Epithelial cell of proximal tubule (primary cell): ENCODE measurements at regions not wholly inside any gene's neighbourhood (a gene's known extent, or its start where the extent isn't known, plus 50 kb on each side); places are given as distances from the start of the nearest gene placed in this dataset.

Experiments used
- DNase-seq: peaks from one replicate; pipeline ENCODE4 v3.0.0-alpha.2; 2011; ENCODE audit warnings: low read depth
- H3K4me3 ChIP-seq: 2 replicates; pipeline ENCODE4 v1.5.1; 2011; ENCODE audit warnings: low read depth, mild to moderate bottlenecking, low read length
- CTCF ChIP-seq: conservative IDR thresholded peaks from 2 replicates; pipeline ENCODE4 v1.5.1; 2012; ENCODE audit warnings: low read depth, mild to moderate bottlenecking, low read length

GRCh38 chr4:133960975-133961374 lies 240.6 kb downstream of the PABPC4L start:
- TF ChIP-seq CTCF: no peak

GRCh38 chr4:133943081-133943480 lies 258.5 kb downstream of the PABPC4L start:
- no peak overlapping the region for H3K4me3 ChIP-seq
- no peak for TF ChIP-seq CTCF
- no peak for DNase-seq

More at GRCh38 chr4:133960975-133961374, 240.6 kb downstream of the PABPC4L start:
- no peak for DNase-seq
- no peak overlapping the region for H3K4me3 ChIP-seq

- no peak for TF ChIP-seq CTCF
- DNase-seq: no peak
- no peak overlapping the region for H3K4me3 ChIP-seq
Observed at GRCh38 chr4:133938061-133938460, 263.5 kb downstream of the PABPC4L start.

GRCh38 chr4:133929531-133930239 lies 271.9 kb downstream of the PABPC4L start:
- H3K4me3 ChIP-seq: no peak overlapping the region
- DNase-seq: no peak
- no peak for TF ChIP-seq CTCF

- TF ChIP-seq CTCF: peak; percentile 50
- H3K4me3 ChIP-seq: no peak overlapping the region
- no peak for DNase-seq
Observed at GRCh38 chr4:133921280-133922195, 280.1 kb downstream of the PABPC4L start.

DNA sequence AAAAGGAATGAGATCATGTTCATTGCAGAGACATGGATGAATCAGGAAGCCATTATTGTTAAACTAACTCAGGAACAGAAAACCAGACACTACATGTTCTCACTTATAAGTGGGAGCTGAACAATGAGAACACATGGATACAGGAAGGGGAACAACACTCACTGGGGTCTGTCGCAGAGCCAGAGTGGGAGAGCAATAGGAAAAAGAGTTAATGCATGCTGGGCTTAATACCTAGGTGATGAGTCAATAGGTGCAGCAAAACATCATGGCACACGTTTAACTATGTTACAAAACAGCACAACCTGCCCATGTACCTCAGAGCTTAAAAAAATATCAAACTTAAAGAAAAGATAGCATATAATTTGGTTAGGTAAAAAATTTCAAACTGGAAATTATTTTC lies 281.4 kb downstream of the PABPC4L start:
- no peak for TF ChIP-seq CTCF
- DNase-seq: no peak
- H3K4me3 ChIP-seq: no peak overlapping the region
